MM.1S (cell line): ENCODE measurements at regions not wholly inside any gene's neighbourhood (a gene's known extent, or its start where the extent isn't known, plus 50 kb on each side); places are given as distances from the start of the nearest gene placed in this dataset.

Source experiments
- EZH2 ChIP-seq: fragments of 300-600 bp; sonication (generic); optimal IDR thresholded peaks from 2 replicates; pipeline ENCODE3; 2017; ENCODE audit warnings: low read depth, mild to moderate bottlenecking, antibody characterized with exemption, low read length, mixed read lengths
- TF ChIP-seq, protein P1 (sequence below): fragments of 300-600 bp; sonication (generic); IDR thresholded peaks from 2 replicates; pipeline ENCODE4 v1.5.1; 2016; ENCODE audit warnings: antibody characterized with exemption, low read length, mixed read lengths

DNA sequence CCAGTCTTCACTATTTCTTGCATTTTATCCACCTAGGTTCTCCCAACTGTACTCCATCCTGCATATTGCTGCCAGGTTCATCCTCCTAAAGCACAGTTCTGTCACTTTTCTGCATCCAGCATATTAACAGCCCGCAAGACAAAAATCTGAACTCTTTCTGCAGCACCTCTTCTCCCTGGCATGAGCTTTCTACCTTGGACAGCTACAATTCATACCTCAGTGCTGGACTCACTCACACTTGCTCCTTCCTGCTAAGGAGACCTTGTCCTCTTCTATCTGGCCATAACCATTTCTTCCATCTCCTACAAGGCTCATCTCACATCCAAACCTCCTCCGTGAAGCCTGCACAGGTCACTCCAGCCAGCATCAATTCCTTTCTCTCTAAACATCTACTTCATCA lies 170.1 kb upstream of the GRIP1 start:
- TF ChIP-seq, protein P1, sequence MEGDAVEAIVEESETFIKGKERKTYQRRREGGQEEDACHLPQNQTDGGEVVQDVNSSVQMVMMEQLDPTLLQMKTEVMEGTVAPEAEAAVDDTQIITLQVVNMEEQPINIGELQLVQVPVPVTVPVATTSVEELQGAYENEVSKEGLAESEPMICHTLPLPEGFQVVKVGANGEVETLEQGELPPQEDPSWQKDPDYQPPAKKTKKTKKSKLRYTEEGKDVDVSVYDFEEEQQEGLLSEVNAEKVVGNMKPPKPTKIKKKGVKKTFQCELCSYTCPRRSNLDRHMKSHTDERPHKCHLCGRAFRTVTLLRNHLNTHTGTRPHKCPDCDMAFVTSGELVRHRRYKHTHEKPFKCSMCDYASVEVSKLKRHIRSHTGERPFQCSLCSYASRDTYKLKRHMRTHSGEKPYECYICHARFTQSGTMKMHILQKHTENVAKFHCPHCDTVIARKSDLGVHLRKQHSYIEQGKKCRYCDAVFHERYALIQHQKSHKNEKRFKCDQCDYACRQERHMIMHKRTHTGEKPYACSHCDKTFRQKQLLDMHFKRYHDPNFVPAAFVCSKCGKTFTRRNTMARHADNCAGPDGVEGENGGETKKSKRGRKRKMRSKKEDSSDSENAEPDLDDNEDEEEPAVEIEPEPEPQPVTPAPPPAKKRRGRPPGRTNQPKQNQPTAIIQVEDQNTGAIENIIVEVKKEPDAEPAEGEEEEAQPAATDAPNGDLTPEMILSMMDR: no peak
- no peak for TF ChIP-seq EZH2
